Muscle of arm (tissue), 1 donor: ENCODE measurements at regions not wholly inside any gene's neighbourhood (a gene's known extent, or its start where the extent isn't known, plus 50 kb on each side); places are given as distances from the start of the nearest gene placed in this dataset.

Experiments
- DNase-seq: peaks from one replicate; pipeline ENCODE4 v3.0.0-alpha.2; 2013

- no peak for DNase-seq
Observed at GRCh38 chr12:65517656-65518210, 239.2 kb downstream of the MSRB3 start.

- no peak for DNase-seq
Observed at GRCh38 chr12:65518771-65519170, 240.3 kb downstream of the MSRB3 start.

GRCh38 chr12:65520658-65521057 is 242.2 kb downstream of the MSRB3 start:
- no peak for DNase-seq

- DNase-seq = no peak
Observed at GRCh38 chr12:65522956-65523860, 244.7 kb downstream of the MSRB3 start.

- DNase-seq = no peak
Observed at GRCh38 chr12:65524666-65525065, 246.2 kb downstream of the MSRB3 start.

GRCh38 chr12:65525491-65526141 is 247.1 kb downstream of the MSRB3 start:
- DNase-seq = no peak

- DNase-seq = no peak
Observed at GRCh38 chr12:65526311-65526710, 247.8 kb downstream of the MSRB3 start.

GRCh38 chr12:65528127-65528526 is 249.6 kb downstream of the MSRB3 start:
- no peak for DNase-seq

- no peak for DNase-seq
Observed at GRCh38 chr12:65529106-65529505, 250.6 kb downstream of the MSRB3 start.

GRCh38 chr12:65529771-65530435 is 251.4 kb downstream of the MSRB3 start:
- no peak for DNase-seq

GRCh38 chr12:65532162-65532561 is 253.7 kb downstream of the MSRB3 start:
- DNase-seq = no peak

GRCh38 chr12:65532764-65533163 is 254.3 kb downstream of the MSRB3 start:
- no peak for DNase-seq

- DNase-seq = no peak
Observed at GRCh38 chr12:65533177-65533883, 254.8 kb downstream of the MSRB3 start.

GRCh38 chr12:65534238-65534841 is 255.9 kb downstream of the MSRB3 start:
- no peak for DNase-seq

- DNase-seq = no peak
Observed at GRCh38 chr12:65535946-65536345, 257.5 kb downstream of the MSRB3 start.

- DNase-seq = no peak
Observed at GRCh38 chr12:65536351-65536750, 257.9 kb downstream of the MSRB3 start.

GRCh38 chr12:65536876-65537681 is 258.6 kb downstream of the MSRB3 start:
- peak; percentile 41 for DNase-seq

GRCh38 chr12:65537978-65538377 is 259.5 kb downstream of the MSRB3 start:
- DNase-seq = no peak

GRCh38 chr12:65539023-65539422 is 260.5 kb downstream of the MSRB3 start:
- DNase-seq = no peak

- DNase-seq = no peak
Observed at GRCh38 chr12:65540140-65540539, 261.7 kb downstream of the MSRB3 start.
